Right atrium auricular region (tissue), 2 donors: ENCODE measurements at regions not wholly inside any gene's neighbourhood (a gene's known extent, or its start where the extent isn't known, plus 50 kb on each side); places are given as distances from the start of the nearest gene placed in this dataset.
"Not testable (repeated sequence)": the region's sequence is repeated elsewhere in the genome, so short reads cannot be mapped to it uniquely, and the experiment has no call there.

Experiments
- DNase-seq: peaks from one replicate; pipeline ENCODE4 v3.0.0-alpha.2; 2019; ENCODE audit warnings: low spot score
- H3K27ac ChIP-seq, 2 donors: fragments of 200-600 bp; sonication (generic); 1 replicate in 1 of 2; 2 replicates in 1 of 2; pipeline ENCODE4 v1.5.1; 2016 to 2019
- H3K27me3 ChIP-seq, 2 donors: fragments of 200-600 bp; sonication (generic); one replicate each; pipeline versions ENCODE4 v1.5.1 to v1.6.0; 2017 to 2019
- H3K36me3 ChIP-seq: fragments of 200-600 bp; sonication (generic); one replicate; pipeline ENCODE4 v1.5.1; 2016
- H3K4me1 ChIP-seq, 2 donors: fragments of 200-600 bp; sonication (generic); one replicate each; pipeline versions ENCODE4 v1.5.1 to v1.6.0; 2017 to 2019
- H3K4me3 ChIP-seq, 2 donors: fragments of 200-600 bp; sonication (generic); 1 replicate in 1 of 2; 2 replicates in 1 of 2; pipeline ENCODE4 v1.5.1; 2017 to 2019; ENCODE audit warnings: mild to moderate bottlenecking in 1 of 2, moderate library complexity in 1 of 2
- H3K9me3 ChIP-seq, 2 donors: fragments of 200-600 bp; sonication (generic); one replicate each; pipeline ENCODE4 v1.5.1; 2019
- CTCF ChIP-seq, 2 donors: fragments of 200-600 bp; sonication (generic); IDR thresholded peaks; one replicate each; pipeline ENCODE4 v1.5.1; 2019; ENCODE audit warnings: antibody characterized with exemption in 2 of 2

- no peak for TF ChIP-seq CTCF (IDR thresholded peaks at IDR 0.05)
- no peaks in the 10 kb centered on the region for H3K27me3 ChIP-seq
- no peak for DNase-seq
- no peaks in the 10 kb centered on the region for H3K4me1 ChIP-seq
- no peaks in the 10 kb centered on the region for H3K9me3 ChIP-seq
- H3K27ac ChIP-seq: no peak overlapping the region
- H3K4me3 ChIP-seq: no peak overlapping the region
- H3K36me3 ChIP-seq: no peaks in the 10 kb centered on the region
Observed at GRCh38 chr4:189143263-189143952, 797.3 kb upstream of the FRG1 start.

GRCh38 chr4:189147005-189147929 is 793.4 kb upstream of the FRG1 start:
- no peak for TF ChIP-seq CTCF (IDR thresholded peaks at IDR 0.05)
- Histone ChIP-seq H3K4me1 (no peaks in the 10 kb centered on the region), H3K27ac (no peak overlapping the region), H3K36me3 (no peaks in the 10 kb centered on the region), H3K27me3 (no peaks in the 10 kb centered on the region), H3K4me3 (no peak overlapping the region), H3K9me3 (peaks cover 4 to 8% of the 10 kb centered on the region in 2 donors)
- no peak for DNase-seq

GRCh38 chr4:189155083-189155482 is 785.6 kb upstream of the FRG1 start:
- H3K27ac ChIP-seq, H3K4me3 ChIP-seq, DNase-seq, H3K9me3 ChIP-seq, H3K27me3 ChIP-seq, H3K4me1 ChIP-seq, H3K36me3 ChIP-seq: not testable (repeated sequence)

- no peak for TF ChIP-seq CTCF (IDR thresholded peaks at IDR 0.05)
- no peaks in the 10 kb centered on the region for H3K9me3 ChIP-seq
- DNase-seq: no peak
Observed at GRCh38 chr4:189162073-189162789, 778.4 kb upstream of the FRG1 start.

GRCh38 chr4:189162888-189163287 is 777.8 kb upstream of the FRG1 start:
- DNase-seq: no peak
- Histone ChIP-seq H3K4me1 (no peaks in the 10 kb centered on the region), H3K36me3 (no peaks in the 10 kb centered on the region), H3K9me3 (no peaks in the 10 kb centered on the region), H3K27ac (no peak overlapping the region), H3K4me3 (no peak overlapping the region), H3K27me3 (no peaks in the 10 kb centered on the region)
- TF ChIP-seq CTCF (IDR thresholded peaks at IDR 0.05): no peak

More at GRCh38 chr4:189162073-189162789, 778.4 kb upstream of the FRG1 start:
- no peak overlapping the region for H3K4me3 ChIP-seq
- H3K4me1 ChIP-seq: no peaks in the 10 kb centered on the region
- no peaks in the 10 kb centered on the region for H3K27me3 ChIP-seq
- H3K27ac ChIP-seq: no peak overlapping the region
- no peaks in the 10 kb centered on the region for H3K36me3 ChIP-seq

- DNase-seq: no peak
- TF ChIP-seq CTCF (IDR thresholded peaks at IDR 0.05): no peak
- H3K4me1 ChIP-seq: no peaks in the 10 kb centered on the region
- H3K9me3 ChIP-seq: no peaks in the 10 kb centered on the region
- H3K36me3 ChIP-seq: no peaks in the 10 kb centered on the region
- no peak overlapping the region for H3K4me3 ChIP-seq
- H3K27me3 ChIP-seq: no peaks in the 10 kb centered on the region
- H3K27ac ChIP-seq: no peak overlapping the region
Observed at GRCh38 chr4:189176002-189176401, 764.7 kb upstream of the FRG1 start.
